OCI-LY7 (cell line): ENCODE measurements at regions not wholly inside any gene's neighbourhood (a gene's known extent, or its start where the extent isn't known, plus 50 kb on each side); places are given as distances from the start of the nearest gene placed in this dataset.

Source experiments
- BruUV-seq: library from RNA; stranded (reverse); fragments of 400-500 nt; replicated peaks from 2 replicates; lab custom pipeline; 2021; lab: Mats Ljungman, UMichigan
- CTCF ChIA-PET: fragments of 300-600 bp; sonication (Branson Sonifier 250); formaldehyde crosslinking; loops from one replicate; lab custom pipeline; 2022; ENCODE audit warnings: antibody characterized with exemption; ENCODE audit not compliant: unreplicated experiment; lab: Charles Lee
- POLR2A ChIA-PET: fragments of 300-600 bp; sonication (Branson Sonifier 250); formaldehyde crosslinking; loops from one replicate; lab custom pipeline; 2022; ENCODE audit warnings: antibody characterized with exemption; lab: Charles Lee
- DNase-seq: peaks from one replicate; pipeline ENCODE4 v3.0.0-alpha.2; 2015; ENCODE audit warnings: low spot score
- H2AFZ ChIP-seq: fragments of 200-600 bp; sonication (generic), shearing (Covaris generic); 2 replicates; pipeline ENCODE4 v1.6.1; 2014; ENCODE audit warnings: mild to moderate bottlenecking, antibody characterized with exemption, low read length, moderate library complexity
- H3K27ac ChIP-seq: fragments of 200-600 bp; sonication (generic); 2 replicates; pipeline ENCODE4 v1.5.1; 2014; ENCODE audit warnings: mixed run types, low read depth, mild to moderate bottlenecking, moderate library complexity, low read length, inconsistent platforms; ENCODE audit not compliant: poor library complexity, severe bottlenecking
- H3K36me3 ChIP-seq: fragments of 200-600 bp; sonication (generic); 2 replicates; pipeline ENCODE4 v1.6.1; 2014; ENCODE audit warnings: mild to moderate bottlenecking, antibody characterized with exemption, low read length, moderate library complexity, mixed read lengths; ENCODE audit not compliant: insufficient read depth
- H3K4me1 ChIP-seq: fragments of 200-600 bp; sonication (generic); 2 replicates; pipeline ENCODE4 v1.5.1; 2014; ENCODE audit warnings: mild to moderate bottlenecking, low read length; ENCODE audit not compliant: insufficient read depth, poor library complexity, severe bottlenecking
- H3K4me2 ChIP-seq: fragments of 200-600 bp; sonication (generic); 2 replicates; pipeline ENCODE4 v1.6.1; 2014; ENCODE audit warnings: mild to moderate bottlenecking, low read length
- H3K4me3 ChIP-seq: fragments of 200-600 bp; sonication (generic); 2 replicates; pipeline ENCODE4 v1.5.1; 2014; ENCODE audit warnings: mild to moderate bottlenecking, low read depth, low read length; ENCODE audit not compliant: poor library complexity, severe bottlenecking
- H3K79me2 ChIP-seq: fragments of 200-600 bp; sonication (generic); 2 replicates; pipeline ENCODE4 v1.6.1; 2016; ENCODE audit warnings: low read depth, mild to moderate bottlenecking, low read length, moderate library complexity, mixed read lengths; ENCODE audit not compliant: insufficient read depth
- H3K9me2 ChIP-seq: fragments of 200-600 bp; sonication (generic); 2 replicates; pipeline ENCODE4 v1.6.1; 2016; ENCODE audit warnings: mild to moderate bottlenecking, low read length, mixed read lengths; ENCODE audit not compliant: insufficient read depth
- H3K9me3 ChIP-seq: fragments of 200-600 bp; sonication (generic); 2 replicates; pipeline ENCODE4 v1.6.1; 2014; ENCODE audit warnings: mild to moderate bottlenecking, mixed run types, low read length, mixed read lengths
- H4K20me1 ChIP-seq: fragments of 200-600 bp; sonication (generic); 2 replicates; pipeline ENCODE4 v1.6.1; 2014; ENCODE audit warnings: mild to moderate bottlenecking, antibody characterized with exemption, low read length, moderate library complexity, mixed read lengths; ENCODE audit not compliant: insufficient read depth
- CTCF ChIP-seq: fragments of 200-600 bp; sonication (generic); conservative IDR thresholded peaks from 2 replicates; pipeline ENCODE4 v1.5.1; 2014; ENCODE audit warnings: mild to moderate bottlenecking, antibody characterized with exemption, low read length, moderate library complexity, mixed read lengths
- EZH2phosphoT487 ChIP-seq: fragments of 200-600 bp; sonication (generic); IDR thresholded peaks from 2 replicates; pipeline ENCODE4 v1.6.1; 2018; ENCODE audit warnings: low read depth, borderline replicate concordance, mild to moderate bottlenecking, mixed run types, antibody characterized with exemption, low read length, moderate library complexity, mixed read lengths
- intact Hi-C: fragments of 100-400 bp; cut with micrococcal nuclease; formaldehyde crosslinking; loops from one replicate; pipeline ENCODE4 v1.10.0; 2022; ENCODE audit not compliant: unreplicated experiment

- Histone ChIP-seq H3K4me3 (no peak overlapping the region), H3K79me2 (no peaks in the 10 kb centered on the region), H3K4me1 (no peaks in the 10 kb centered on the region), H3K9me2 (no peaks in the 10 kb centered on the region), H2AFZ (no peak overlapping the region), H4K20me1 (no peaks in the 10 kb centered on the region), H3K27ac (no peak overlapping the region), H3K36me3 (no peaks in the 10 kb centered on the region), H3K4me2 (no peak overlapping the region), H3K9me3 (no peaks in the 10 kb centered on the region)
- ChIA-PET CTCF (no interaction called here), POLR2A (no interaction called here)
- TF ChIP-seq EZH2phosphoT487 (no peak), CTCF (no peak)
- no peak for DNase-seq
- intact Hi-C loops = no loop called here
- no TSS peak for BruUV-seq
Observed at GRCh38 chr2:129730979-129731378, 248.5 kb upstream of the RAB6C start.

GRCh38 chr2:129731907-129732629 lies 247.4 kb upstream of the RAB6C start:
- H3K79me2 ChIP-seq = no peaks in the 10 kb centered on the region
- no peaks in the 10 kb centered on the region for H4K20me1 ChIP-seq
- H3K4me1 ChIP-seq = no peaks in the 10 kb centered on the region
- H3K36me3 ChIP-seq = no peaks in the 10 kb centered on the region
- CTCF ChIA-PET = no interaction called here
- H3K9me2 ChIP-seq = no peaks in the 10 kb centered on the region
- POLR2A ChIA-PET = no interaction called here
- H3K27ac ChIP-seq = no peak overlapping the region
- BruUV-seq = no TSS peak
- no peaks in the 10 kb centered on the region for H3K9me3 ChIP-seq
- no peak for DNase-seq
- TF ChIP-seq EZH2phosphoT487 (no peak), CTCF (no peak)
- no peak overlapping the region for H2AFZ ChIP-seq
- no peak overlapping the region for H3K4me2 ChIP-seq
- no peak overlapping the region for H3K4me3 ChIP-seq
- intact Hi-C loops = no loop called here

- ChIA-PET POLR2A (no interaction called here), CTCF (no interaction called here)
- no peaks in the 10 kb centered on the region for H3K9me2 ChIP-seq
- intact Hi-C loops = no loop called here
- TF ChIP-seq CTCF (no peak), EZH2phosphoT487 (no peak)
- H3K27ac ChIP-seq = no peak overlapping the region
- H3K36me3 ChIP-seq = no peaks in the 10 kb centered on the region
- H2AFZ ChIP-seq = no peak overlapping the region
- H3K4me1 ChIP-seq = no peaks in the 10 kb centered on the region
- no peak overlapping the region for H3K4me3 ChIP-seq
- DNase-seq = no peak
- no peak overlapping the region for H3K4me2 ChIP-seq
- H3K9me3 ChIP-seq = no peaks in the 10 kb centered on the region
- no TSS peak for BruUV-seq
- no peaks in the 10 kb centered on the region for H4K20me1 ChIP-seq
- no peaks in the 10 kb centered on the region for H3K79me2 ChIP-seq
Observed at GRCh38 chr2:129732630-129733026, 246.8 kb upstream of the RAB6C start.
